ENCODE measurements at regions not wholly inside any gene's neighbourhood (a gene's known extent, or its start where the extent isn't known, plus 50 kb on each side); places are given as distances from the start of the nearest gene placed in this dataset.

- TF ChIP-seq CTCF (IDR thresholded peaks at IDR 0.05) (no peak), POLR2A (IDR thresholded peaks at IDR 0.05) (no peak)
These were observed 644.8 kb upstream of the LCORL start for GRCh38 chr4:18666322-18666721.

All from esophagus squamous epithelium (tissue), 4 donors.